AG04449 (cell line): ENCODE measurements at regions not wholly inside any gene's neighbourhood (a gene's known extent, or its start where the extent isn't known, plus 50 kb on each side); places are given as distances from the start of the nearest gene placed in this dataset.
"Not testable (repeated sequence)": the region's sequence is repeated elsewhere in the genome, so short reads cannot be mapped to it uniquely, and the experiment has no call there.

Experiments
- CTCF ChIA-PET: fragments of 350-600 bp; formaldehyde crosslinking; extraction: SDS; loops from one replicate; lab custom pipeline; 2021; ENCODE audit warnings: antibody characterized with exemption; lab: Yijun Ruan, JAX
- POLR2A ChIA-PET: fragments of 400-600, 350-600 bp; formaldehyde crosslinking; extraction: SDS; loops from one replicate; lab custom pipeline; 2020; ENCODE audit warnings: antibody characterized with exemption, inconsistent platforms; lab: Yijun Ruan, JAX
- DNase-seq: peaks from one replicate; pipeline ENCODE4 v3.0.0-alpha.2; 2010; ENCODE audit warnings: low read depth, low spot score
- H3K4me3 ChIP-seq: 2 replicates; pipeline ENCODE4 v1.5.1; 2011; ENCODE audit warnings: low read depth, mild to moderate bottlenecking, control low read depth, low read length
- TF ChIP-seq, protein P1 (sequence below): IDR thresholded peaks from one replicate; pipeline ENCODE4 v1.5.1; 2011; ENCODE audit warnings: mild to moderate bottlenecking, moderate library complexity, low read length, control low read depth, inconsistent platforms; ENCODE audit not compliant: insufficient read depth; ENCODE audit errors: missing control alignments

DNA sequence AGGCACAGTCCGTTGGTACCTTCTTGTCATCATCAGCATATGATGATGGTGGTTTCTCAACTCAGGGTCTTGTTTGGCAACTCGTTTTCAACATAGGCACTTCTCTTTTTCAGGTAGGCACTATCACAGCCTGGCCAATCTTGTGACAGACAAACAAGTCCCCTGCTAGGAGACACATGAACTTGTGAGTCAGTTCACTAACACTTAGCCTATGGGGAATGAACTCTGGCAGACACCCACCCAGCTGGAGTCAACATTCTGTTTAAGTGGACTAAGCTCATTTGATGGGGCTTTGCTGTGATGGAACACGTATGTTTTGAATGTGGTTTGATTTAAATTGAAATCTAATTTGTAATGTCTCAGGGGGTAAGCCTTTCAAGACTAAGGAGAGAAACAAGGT, 100.7 kb upstream of the MAMLD1 start:
- TF ChIP-seq, protein P1, sequence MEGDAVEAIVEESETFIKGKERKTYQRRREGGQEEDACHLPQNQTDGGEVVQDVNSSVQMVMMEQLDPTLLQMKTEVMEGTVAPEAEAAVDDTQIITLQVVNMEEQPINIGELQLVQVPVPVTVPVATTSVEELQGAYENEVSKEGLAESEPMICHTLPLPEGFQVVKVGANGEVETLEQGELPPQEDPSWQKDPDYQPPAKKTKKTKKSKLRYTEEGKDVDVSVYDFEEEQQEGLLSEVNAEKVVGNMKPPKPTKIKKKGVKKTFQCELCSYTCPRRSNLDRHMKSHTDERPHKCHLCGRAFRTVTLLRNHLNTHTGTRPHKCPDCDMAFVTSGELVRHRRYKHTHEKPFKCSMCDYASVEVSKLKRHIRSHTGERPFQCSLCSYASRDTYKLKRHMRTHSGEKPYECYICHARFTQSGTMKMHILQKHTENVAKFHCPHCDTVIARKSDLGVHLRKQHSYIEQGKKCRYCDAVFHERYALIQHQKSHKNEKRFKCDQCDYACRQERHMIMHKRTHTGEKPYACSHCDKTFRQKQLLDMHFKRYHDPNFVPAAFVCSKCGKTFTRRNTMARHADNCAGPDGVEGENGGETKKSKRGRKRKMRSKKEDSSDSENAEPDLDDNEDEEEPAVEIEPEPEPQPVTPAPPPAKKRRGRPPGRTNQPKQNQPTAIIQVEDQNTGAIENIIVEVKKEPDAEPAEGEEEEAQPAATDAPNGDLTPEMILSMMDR = no peak
- DNase-seq = no peak
- POLR2A ChIA-PET = no interaction called here
- no peak overlapping the region for H3K4me3 ChIP-seq
- CTCF ChIA-PET = no interaction called here

DNA sequence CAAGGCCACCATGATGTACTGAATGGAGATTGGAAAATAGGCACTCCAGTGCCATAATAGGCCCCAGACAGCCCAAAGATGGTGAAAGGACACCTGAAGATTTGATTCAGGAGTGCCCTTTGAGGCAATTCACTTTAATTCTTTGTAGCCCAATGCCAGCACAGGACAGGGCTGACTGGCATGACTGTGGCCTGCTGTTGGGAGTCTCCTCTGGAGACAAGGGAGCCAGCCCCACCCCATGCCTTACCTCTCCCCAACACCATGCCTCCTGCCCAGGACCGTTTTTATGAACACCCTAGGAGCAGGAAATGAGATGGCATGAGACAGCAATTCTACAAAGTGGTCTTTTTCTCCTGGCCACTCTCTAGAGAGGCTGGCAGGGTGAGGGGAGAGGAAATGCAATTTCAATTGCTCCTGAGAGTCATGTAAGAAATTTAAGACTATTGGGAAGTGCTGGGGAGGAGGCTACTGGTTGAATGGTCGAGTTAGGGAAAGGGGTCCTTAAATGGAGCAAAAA, 94.2 kb upstream of the MAMLD1 start:
- H3K4me3 ChIP-seq = no peak overlapping the region
- POLR2A ChIA-PET = no interaction called here
- TF ChIP-seq, protein P1 = no peak
- no peak for DNase-seq
- CTCF ChIA-PET = no interaction called here

DNA sequence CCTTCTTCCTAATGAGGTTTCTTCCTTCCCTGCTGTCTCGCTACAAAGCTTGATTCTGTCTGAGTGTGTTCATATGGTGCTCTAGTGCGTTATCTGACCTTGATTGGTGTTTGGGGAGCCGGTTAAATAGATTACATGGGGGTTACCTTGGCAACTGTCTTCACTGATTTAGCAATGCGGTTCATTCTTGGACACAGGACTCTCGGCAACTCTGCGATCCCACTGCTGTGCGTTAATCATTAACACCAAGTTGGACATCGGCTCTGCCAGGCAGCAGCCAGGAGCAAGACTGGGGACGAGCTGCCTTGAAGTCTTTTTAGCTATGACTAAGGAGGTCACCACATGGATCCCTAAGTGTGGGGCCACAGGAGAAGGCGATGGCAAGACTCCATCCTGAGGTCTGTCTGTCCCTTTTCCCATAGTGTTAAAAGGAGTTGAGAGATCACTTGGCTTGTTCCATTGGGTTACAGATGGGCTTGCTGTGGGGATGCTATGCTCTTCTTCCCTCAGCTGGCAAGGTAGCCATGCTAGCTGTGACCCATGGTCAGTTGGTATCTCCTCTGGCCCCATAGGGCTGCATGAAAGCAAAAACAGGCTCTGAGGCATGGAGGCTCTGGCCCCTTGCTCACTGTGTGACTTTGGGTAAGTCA, 93.4 kb upstream of the MAMLD1 start:
- no peak for DNase-seq
- TF ChIP-seq, protein P1 = no peak
- no peak overlapping the region for H3K4me3 ChIP-seq
- CTCF ChIA-PET = no interaction called here
- POLR2A ChIA-PET = no interaction called here

DNA sequence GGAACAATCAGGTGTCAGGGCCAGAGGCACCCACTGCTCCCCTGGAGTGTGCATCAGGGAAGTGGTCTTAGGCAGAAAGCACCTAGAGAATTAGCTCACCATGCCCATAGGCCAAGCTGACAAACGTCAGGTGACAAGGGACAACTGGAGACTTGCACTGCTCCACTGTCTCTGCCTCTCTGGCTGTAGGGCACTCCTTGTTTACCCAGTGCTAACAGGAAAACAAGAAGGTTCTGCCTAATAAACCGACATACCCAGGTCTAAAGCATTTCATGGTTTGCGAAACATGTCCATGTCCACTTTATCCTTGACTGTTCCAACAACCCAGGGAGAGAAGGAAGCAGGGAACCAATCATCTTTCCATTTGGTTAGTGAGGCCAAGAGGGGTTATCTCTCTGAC, 92.5 kb upstream of the MAMLD1 start:
- no peak overlapping the region for H3K4me3 ChIP-seq
- TF ChIP-seq, protein P1 = no peak
- no peak for DNase-seq
- ChIA-PET POLR2A (no interaction called here), CTCF (interaction anchor here (1.2 kb wide), 1 partner anchor 9 kb away, joined by 4 read pairs; no protein-coding TSS in a partner anchor)

DNA sequence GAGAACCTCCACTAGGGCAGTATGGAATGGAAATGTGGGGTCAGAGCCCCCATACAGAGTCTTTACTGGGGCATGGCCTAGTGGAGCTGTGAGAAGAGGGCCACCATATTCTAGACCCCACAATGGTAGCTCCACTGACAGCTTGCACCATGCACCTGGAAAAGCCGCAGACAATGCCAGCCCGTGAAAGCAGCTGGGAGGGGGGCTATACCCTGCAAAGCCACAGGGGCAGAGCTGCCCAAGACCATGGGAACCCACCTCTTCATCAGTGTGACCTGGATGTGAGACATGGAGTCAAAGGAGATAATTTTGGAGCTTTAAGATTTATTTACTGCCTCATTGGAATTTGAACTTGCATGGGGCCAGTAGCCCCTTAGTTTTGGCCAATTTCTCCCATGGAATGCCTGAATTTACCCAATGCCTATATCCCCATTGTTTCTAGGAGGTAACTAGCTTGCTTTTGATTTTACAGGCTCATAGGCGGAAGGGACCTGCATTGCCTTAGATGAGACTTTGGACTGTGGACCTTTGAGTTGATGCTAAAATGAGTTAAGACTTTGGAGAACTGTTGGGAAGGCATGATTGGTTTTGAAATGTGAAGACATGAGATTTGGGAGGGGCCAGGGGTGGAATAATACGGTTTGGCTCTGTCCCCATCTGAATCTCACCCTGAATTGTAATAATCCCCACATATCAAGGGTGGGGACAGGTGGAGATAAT, 89.4 kb upstream of the MAMLD1 start:
- CTCF ChIA-PET, DNase-seq, POLR2A ChIA-PET, H3K4me3 ChIP-seq: not testable (repeated sequence)

DNA sequence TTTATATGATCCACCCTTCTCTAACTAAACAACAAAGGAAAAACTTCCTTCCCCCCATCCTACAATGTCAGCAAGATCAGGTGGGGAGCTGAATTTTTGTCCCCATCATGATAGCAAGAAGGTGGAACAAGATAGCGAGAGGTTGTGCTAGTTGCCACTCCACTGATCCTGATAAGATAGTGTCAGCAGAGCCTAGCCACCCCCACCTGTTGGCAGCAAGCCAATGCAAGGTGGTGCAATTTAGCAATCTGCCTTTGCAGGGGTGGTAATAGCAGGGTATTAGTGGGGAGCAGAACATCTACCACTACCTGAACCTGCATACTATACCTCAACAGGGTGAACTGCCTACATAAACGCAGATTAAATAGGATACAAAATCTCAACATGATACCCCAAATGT, 80.2 kb upstream of the MAMLD1 start:
- TF ChIP-seq, protein P1 = no peak
- ChIA-PET CTCF (no interaction called here), POLR2A (no interaction called here)
- DNase-seq = no peak
- H3K4me3 ChIP-seq = no peak overlapping the region
